K562 (cell line): ENCODE measurements at regions not wholly inside any gene's neighbourhood (a gene's known extent, or its start where the extent isn't known, plus 50 kb on each side); places are given as distances from the start of the nearest gene placed in this dataset.

ENCODE experiments used
- EP300 ChIP-seq: IDR thresholded peaks from 2 replicates; pipeline ENCODE4 v1.6.1; 2012; ENCODE audit warnings: low read length, improper control_type of control experiment
- SP2 ChIP-seq: IDR thresholded peaks from 2 replicates; pipeline ENCODE4 v1.6.1; 2011; ENCODE audit warnings: mild to moderate bottlenecking, low read depth, low read length, moderate library complexity; ENCODE audit not compliant: poor library complexity, severe bottlenecking; ENCODE audit errors: extremely low read depth
- TAF15 ChIP-seq: fragments of 200-400 bp; formaldehyde crosslinking; IDR thresholded peaks from 2 replicates; pipeline ENCODE4 v1.6.1; 2017; ENCODE audit warnings: mild to moderate bottlenecking, low read depth, low read length, moderate library complexity
- ZNF583 ChIP-seq: fragments of 250-450 bp; sonication (Bioruptor Pico); IDR thresholded peaks from 2 replicates; pipeline ENCODE4 v1.4.0; 2020
- ZNF780A ChIP-seq: fragments of 250-450 bp; sonication (Bioruptor Pico); IDR thresholded peaks from 2 replicates; pipeline ENCODE4 v1.5.0; 2021; ENCODE audit warnings: mild to moderate bottlenecking
- TF ChIP-seq, protein P1 (sequence below): fragments of 450-650 bp; IDR thresholded peaks from 2 replicates; pipeline ENCODE4 v1.6.1; 2017; ENCODE audit warnings: mild to moderate bottlenecking, moderate library complexity
- TF ChIP-seq, protein P2 (sequence below): fragments of 250-450 bp; sonication (Bioruptor Pico); IDR thresholded peaks from 2 replicates; pipeline ENCODE4 v1.8.0; 2021; ENCODE audit warnings: moderate library complexity, mild to moderate bottlenecking, inconsistent platforms
- TF ChIP-seq, protein P3 (sequence below): sonication (generic); formaldehyde crosslinking; IDR thresholded peaks from 2 replicates; pipeline ENCODE4 v1.9.0; 2022; ENCODE audit warnings: mild to moderate bottlenecking, missing genetic modification reagents
- TF ChIP-seq, protein P4 (sequence below): sonication (generic); formaldehyde crosslinking; IDR thresholded peaks from 2 replicates; pipeline ENCODE4 v1.8.0; 2022; ENCODE audit warnings: mild to moderate bottlenecking, missing genetic modification reagents

DNA sequence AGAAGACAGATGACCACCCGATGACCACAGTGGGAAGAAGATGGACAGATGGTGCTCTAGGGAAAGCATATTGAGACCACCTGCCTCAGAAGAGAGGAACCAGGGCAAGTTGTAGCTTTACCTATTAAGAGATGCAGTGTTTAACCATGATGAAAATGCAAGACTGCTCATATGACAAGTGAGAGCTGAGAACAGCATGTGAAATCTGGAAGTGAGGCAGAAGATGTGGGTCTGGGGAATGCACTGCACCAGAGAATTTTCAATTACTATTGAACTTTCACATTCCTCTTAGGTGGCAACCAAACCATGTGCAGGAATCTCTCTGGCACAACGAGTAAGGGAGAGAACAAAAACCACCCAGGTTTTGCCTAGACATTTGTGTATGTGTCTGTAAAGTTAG is 184.8 kb upstream of the CRIM1 start:
- no peak for TF ChIP-seq ZNF583 (CRISPR knock-in tag)
- TF ChIP-seq, protein P1, sequence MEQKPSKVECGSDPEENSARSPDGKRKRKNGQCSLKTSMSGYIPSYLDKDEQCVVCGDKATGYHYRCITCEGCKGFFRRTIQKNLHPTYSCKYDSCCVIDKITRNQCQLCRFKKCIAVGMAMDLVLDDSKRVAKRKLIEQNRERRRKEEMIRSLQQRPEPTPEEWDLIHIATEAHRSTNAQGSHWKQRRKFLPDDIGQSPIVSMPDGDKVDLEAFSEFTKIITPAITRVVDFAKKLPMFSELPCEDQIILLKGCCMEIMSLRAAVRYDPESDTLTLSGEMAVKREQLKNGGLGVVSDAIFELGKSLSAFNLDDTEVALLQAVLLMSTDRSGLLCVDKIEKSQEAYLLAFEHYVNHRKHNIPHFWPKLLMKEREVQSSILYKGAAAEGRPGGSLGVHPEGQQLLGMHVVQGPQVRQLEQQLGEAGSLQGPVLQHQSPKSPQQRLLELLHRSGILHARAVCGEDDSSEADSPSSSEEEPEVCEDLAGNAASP = no peak
- TF ChIP-seq TAF15 = no peak
- TF ChIP-seq SP2 = no peak
- TF ChIP-seq, protein P2, sequence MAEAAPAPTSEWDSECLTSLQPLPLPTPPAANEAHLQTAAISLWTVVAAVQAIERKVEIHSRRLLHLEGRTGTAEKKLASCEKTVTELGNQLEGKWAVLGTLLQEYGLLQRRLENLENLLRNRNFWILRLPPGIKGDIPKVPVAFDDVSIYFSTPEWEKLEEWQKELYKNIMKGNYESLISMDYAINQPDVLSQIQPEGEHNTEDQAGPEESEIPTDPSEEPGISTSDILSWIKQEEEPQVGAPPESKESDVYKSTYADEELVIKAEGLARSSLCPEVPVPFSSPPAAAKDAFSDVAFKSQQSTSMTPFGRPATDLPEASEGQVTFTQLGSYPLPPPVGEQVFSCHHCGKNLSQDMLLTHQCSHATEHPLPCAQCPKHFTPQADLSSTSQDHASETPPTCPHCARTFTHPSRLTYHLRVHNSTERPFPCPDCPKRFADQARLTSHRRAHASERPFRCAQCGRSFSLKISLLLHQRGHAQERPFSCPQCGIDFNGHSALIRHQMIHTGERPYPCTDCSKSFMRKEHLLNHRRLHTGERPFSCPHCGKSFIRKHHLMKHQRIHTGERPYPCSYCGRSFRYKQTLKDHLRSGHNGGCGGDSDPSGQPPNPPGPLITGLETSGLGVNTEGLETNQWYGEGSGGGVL (CRISPR knock-in tag) = no peak
- TF ChIP-seq, protein P3, sequence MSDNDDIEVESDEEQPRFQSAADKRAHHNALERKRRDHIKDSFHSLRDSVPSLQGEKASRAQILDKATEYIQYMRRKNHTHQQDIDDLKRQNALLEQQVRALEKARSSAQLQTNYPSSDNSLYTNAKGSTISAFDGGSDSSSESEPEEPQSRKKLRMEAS (CRISPR knock-in tag) = no peak
- TF ChIP-seq EP300 = no peak
- TF ChIP-seq, protein P4, sequence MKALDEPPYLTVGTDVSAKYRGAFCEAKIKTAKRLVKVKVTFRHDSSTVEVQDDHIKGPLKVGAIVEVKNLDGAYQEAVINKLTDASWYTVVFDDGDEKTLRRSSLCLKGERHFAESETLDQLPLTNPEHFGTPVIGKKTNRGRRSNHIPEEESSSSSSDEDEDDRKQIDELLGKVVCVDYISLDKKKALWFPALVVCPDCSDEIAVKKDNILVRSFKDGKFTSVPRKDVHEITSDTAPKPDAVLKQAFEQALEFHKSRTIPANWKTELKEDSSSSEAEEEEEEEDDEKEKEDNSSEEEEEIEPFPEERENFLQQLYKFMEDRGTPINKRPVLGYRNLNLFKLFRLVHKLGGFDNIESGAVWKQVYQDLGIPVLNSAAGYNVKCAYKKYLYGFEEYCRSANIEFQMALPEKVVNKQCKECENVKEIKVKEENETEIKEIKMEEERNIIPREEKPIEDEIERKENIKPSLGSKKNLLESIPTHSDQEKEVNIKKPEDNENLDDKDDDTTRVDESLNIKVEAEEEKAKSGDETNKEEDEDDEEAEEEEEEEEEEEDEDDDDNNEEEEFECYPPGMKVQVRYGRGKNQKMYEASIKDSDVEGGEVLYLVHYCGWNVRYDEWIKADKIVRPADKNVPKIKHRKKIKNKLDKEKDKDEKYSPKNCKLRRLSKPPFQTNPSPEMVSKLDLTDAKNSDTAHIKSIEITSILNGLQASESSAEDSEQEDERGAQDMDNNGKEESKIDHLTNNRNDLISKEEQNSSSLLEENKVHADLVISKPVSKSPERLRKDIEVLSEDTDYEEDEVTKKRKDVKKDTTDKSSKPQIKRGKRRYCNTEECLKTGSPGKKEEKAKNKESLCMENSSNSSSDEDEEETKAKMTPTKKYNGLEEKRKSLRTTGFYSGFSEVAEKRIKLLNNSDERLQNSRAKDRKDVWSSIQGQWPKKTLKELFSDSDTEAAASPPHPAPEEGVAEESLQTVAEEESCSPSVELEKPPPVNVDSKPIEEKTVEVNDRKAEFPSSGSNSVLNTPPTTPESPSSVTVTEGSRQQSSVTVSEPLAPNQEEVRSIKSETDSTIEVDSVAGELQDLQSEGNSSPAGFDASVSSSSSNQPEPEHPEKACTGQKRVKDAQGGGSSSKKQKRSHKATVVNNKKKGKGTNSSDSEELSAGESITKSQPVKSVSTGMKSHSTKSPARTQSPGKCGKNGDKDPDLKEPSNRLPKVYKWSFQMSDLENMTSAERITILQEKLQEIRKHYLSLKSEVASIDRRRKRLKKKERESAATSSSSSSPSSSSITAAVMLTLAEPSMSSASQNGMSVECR (CRISPR knock-in tag) = no peak
- no peak for TF ChIP-seq ZNF780A (CRISPR knock-in tag)
